ENCODE measurements at regions not wholly inside any gene's neighbourhood (a gene's known extent, or its start where the extent isn't known, plus 50 kb on each side); places are given as distances from the start of the nearest gene placed in this dataset.

DNA sequence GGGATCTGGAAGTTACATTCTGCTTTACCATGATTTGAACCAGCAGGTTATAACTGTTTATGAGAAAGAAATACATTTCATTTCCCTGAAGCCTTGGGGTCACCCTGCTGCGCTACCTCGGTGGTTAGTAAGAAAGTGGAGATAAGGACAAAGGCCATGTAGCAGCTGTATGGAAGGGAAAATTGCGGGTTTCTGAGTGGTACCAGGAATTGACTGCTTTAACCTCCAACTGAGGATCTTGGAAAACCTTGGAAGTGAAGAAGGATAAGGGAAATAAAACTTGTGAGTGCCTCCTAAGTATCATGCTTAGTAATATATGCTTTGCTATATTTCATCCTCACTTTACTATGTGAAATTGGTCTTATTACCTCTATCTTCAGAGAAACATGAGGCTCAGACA lies 76.1 kb upstream of the GAP43 start:
- no peak for TF ChIP-seq POLR2A (IDR thresholded peaks at IDR 0.05; ENCODE audit: low read depth, low read length)
- TF ChIP-seq, protein P1, sequence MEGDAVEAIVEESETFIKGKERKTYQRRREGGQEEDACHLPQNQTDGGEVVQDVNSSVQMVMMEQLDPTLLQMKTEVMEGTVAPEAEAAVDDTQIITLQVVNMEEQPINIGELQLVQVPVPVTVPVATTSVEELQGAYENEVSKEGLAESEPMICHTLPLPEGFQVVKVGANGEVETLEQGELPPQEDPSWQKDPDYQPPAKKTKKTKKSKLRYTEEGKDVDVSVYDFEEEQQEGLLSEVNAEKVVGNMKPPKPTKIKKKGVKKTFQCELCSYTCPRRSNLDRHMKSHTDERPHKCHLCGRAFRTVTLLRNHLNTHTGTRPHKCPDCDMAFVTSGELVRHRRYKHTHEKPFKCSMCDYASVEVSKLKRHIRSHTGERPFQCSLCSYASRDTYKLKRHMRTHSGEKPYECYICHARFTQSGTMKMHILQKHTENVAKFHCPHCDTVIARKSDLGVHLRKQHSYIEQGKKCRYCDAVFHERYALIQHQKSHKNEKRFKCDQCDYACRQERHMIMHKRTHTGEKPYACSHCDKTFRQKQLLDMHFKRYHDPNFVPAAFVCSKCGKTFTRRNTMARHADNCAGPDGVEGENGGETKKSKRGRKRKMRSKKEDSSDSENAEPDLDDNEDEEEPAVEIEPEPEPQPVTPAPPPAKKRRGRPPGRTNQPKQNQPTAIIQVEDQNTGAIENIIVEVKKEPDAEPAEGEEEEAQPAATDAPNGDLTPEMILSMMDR (IDR thresholded peaks at IDR 0.05 in 2 of 3, conservative IDR thresholded peaks at IDR 0.05 in 1 of 3; ENCODE audit: control insufficient read depth in 2 of 3, extremely low read depth in 1 of 3, insufficient read depth in 1 of 3, low read depth in 3 of 3, low read length in 3 of 3) = no peak
- TF ChIP-seq, protein P2, sequence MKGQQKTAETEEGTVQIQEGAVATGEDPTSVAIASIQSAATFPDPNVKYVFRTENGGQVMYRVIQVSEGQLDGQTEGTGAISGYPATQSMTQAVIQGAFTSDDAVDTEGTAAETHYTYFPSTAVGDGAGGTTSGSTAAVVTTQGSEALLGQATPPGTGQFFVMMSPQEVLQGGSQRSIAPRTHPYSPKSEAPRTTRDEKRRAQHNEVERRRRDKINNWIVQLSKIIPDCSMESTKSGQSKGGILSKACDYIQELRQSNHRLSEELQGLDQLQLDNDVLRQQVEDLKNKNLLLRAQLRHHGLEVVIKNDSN (IDR thresholded peaks at IDR 0.05; ENCODE audit: borderline replicate concordance, extremely low read length, insufficient read depth, low read depth, low read length) = no peak
- TF ChIP-seq POLR2AphosphoS5 (IDR thresholded peaks at IDR 0.05; ENCODE audit: low read length) = no peak
- no peak for TF ChIP-seq SREBF2 (IDR thresholded peaks at IDR 0.05; ENCODE audit: low read length)
- TF ChIP-seq BHLHE40 (IDR thresholded peaks at IDR 0.05; ENCODE audit: borderline replicate concordance in 1 of 2, low read depth in 2 of 2, low read length in 1 of 2) = no peak
- TF ChIP-seq TAF1 (IDR thresholded peaks at IDR 0.05; ENCODE audit: borderline replicate concordance, low read depth, low read length) = no peak
- TF ChIP-seq GABPA (IDR thresholded peaks at IDR 0.05; ENCODE audit: low read depth) = no peak
- TF ChIP-seq, protein P3, sequence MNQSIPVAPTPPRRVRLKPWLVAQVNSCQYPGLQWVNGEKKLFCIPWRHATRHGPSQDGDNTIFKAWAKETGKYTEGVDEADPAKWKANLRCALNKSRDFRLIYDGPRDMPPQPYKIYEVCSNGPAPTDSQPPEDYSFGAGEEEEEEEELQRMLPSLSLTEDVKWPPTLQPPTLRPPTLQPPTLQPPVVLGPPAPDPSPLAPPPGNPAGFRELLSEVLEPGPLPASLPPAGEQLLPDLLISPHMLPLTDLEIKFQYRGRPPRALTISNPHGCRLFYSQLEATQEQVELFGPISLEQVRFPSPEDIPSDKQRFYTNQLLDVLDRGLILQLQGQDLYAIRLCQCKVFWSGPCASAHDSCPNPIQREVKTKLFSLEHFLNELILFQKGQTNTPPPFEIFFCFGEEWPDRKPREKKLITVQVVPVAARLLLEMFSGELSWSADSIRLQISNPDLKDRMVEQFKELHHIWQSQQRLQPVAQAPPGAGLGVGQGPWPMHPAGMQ (IDR thresholded peaks at IDR 0.05; ENCODE audit: borderline replicate concordance) = no peak
- TF ChIP-seq DPF2 (IDR thresholded peaks at IDR 0.05) = no peak
